Upper lobe of left lung (tissue), 6 donors: ENCODE measurements at regions not wholly inside any gene's neighbourhood (a gene's known extent, or its start where the extent isn't known, plus 50 kb on each side); places are given as distances from the start of the nearest gene placed in this dataset.

Experiments
- ATAC-seq, 2 donors: fragments of 200-7000 bp; cut with Tn5 transposase; one replicate each; pipeline ENCODE4 v1.9.1; 2022; ENCODE audit warnings: mild to moderate bottlenecking in 2 of 2, moderate library complexity in 2 of 2; ENCODE audit not compliant: low FRiP score in 2 of 2
- DNase-seq, 2 donors: peaks; one replicate each; pipeline ENCODE4 v3.0.0-alpha.2; 2019 to 2020
- H3K27ac ChIP-seq, 4 donors: fragments of 200-600 bp; sonication (generic); one replicate each; pipeline ENCODE4 v1.5.1; 2016 to 2019
- H3K27me3 ChIP-seq, 4 donors: fragments of 200-600 bp; sonication (generic); one replicate each; pipeline ENCODE4 v1.5.1; 2017 to 2019
- H3K36me3 ChIP-seq, 4 donors: fragments of 200-600 bp; sonication (generic); one replicate each; pipeline ENCODE4 v1.5.1; 2016 to 2019
- H3K4me1 ChIP-seq, 4 donors: fragments of 200-600 bp; sonication (generic); one replicate each; pipeline ENCODE4 v1.5.1; 2018 to 2019
- H3K4me3 ChIP-seq, 4 donors: fragments of 200-600 bp; sonication (generic); one replicate each; pipeline ENCODE4 v1.5.1; 2017 to 2019; ENCODE audit warnings: mild to moderate bottlenecking in 2 of 4, moderate library complexity in 1 of 4
- H3K9me3 ChIP-seq, 4 donors: fragments of 200-600 bp; sonication (generic); one replicate each; pipeline ENCODE4 v1.5.1; 2018 to 2019
- CTCF ChIP-seq, 6 experiments: fragments of 450-650 bp in 4 of 6; fragments of 200-600 bp in 2 of 6; sonication (generic) in 2 of 6; IDR thresholded peaks; one replicate each; pipeline ENCODE4 v1.5.1; 2016 to 2019; ENCODE audit warnings: antibody characterized with exemption in 6 of 6
- EP300 ChIP-seq, 4 donors: sonication (generic); formaldehyde crosslinking; IDR thresholded peaks; one replicate each; pipeline ENCODE4 v1.5.1; 2017; ENCODE audit warnings: antibody characterized with exemption in 4 of 4, control low read depth in 2 of 4
- POLR2A ChIP-seq, 4 donors: fragments of 450-650 bp; IDR thresholded peaks; one replicate each; pipeline ENCODE4 v1.5.1; 2016 to 2017; ENCODE audit warnings: antibody characterized with exemption in 4 of 4, mild to moderate bottlenecking in 2 of 4
- POLR2AphosphoS5 ChIP-seq, 2 donors: sonication (generic); formaldehyde crosslinking; IDR thresholded peaks; one replicate each; pipeline ENCODE4 v1.5.1; 2017; ENCODE audit warnings: antibody characterized with exemption in 2 of 2
- WGBS, 2 donors: methylation state at CpG; one replicate each; pipeline ENCODE4 v1.1.5; 2017 to 2018; 5-methylcytosine and 5-hydroxymethylcytosine counted together
- donor health status: DM: no; HTN: no; CAD: no; lungs with moderate emphysema.
- donor health status: DM: no; HTN: yes; CAD: no; lungs with severe emphysema.

- H3K27ac ChIP-seq = peak overlapping the region in 1 of 4 donors; percentile 35
- H3K4me3 ChIP-seq = no peak overlapping the region
- no peaks in the 10 kb centered on the region for H3K9me3 ChIP-seq
- no peaks in the 10 kb centered on the region for H3K4me1 ChIP-seq
- H3K27me3 ChIP-seq = no peaks in the 10 kb centered on the region
- 71 to 83% methylated on average over 3 of the region's 3 CpGs for WGBS, 2 donors
- TF ChIP-seq POLR2AphosphoS5 (IDR thresholded peaks at IDR 0.05) (no peak), EP300 (IDR thresholded peaks at IDR 0.05) (no peak), CTCF (IDR thresholded peaks at IDR 0.05) (no peak), POLR2A (IDR thresholded peaks at IDR 0.05) (no peak)
- H3K36me3 ChIP-seq = no peaks in the 10 kb centered on the region
- DNase-seq (no peak), ATAC-seq (no peak)
Observed at GRCh38 chr1:94688646-94689045, 131.5 kb upstream of the SLC44A3 start.

DNA sequence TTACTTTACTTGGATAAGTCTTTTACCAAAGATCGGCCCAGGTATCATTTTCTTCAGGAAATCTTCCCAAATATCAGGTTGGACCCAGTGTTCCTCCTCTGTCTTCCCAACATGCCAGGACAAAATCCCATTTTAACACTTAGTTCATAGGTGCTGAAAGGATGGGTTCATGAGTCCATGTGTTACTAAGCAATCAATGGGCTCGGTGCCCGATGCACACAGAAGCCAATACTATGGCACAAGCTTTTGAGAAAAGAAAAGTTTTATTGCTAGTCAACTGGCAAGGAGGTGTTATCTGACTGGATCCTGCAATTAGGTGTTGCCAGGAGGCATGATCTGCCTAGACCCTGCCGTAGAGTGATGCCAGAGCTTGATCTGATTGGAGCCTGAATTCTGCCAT is 133.3 kb upstream of the SLC44A3 start:
- Histone ChIP-seq H3K27me3 (no peaks in the 10 kb centered on the region), H3K4me1 (no peaks in the 10 kb centered on the region), H3K9me3 (no peaks in the 10 kb centered on the region), H3K27ac (no peak overlapping the region), H3K4me3 (no peak overlapping the region), H3K36me3 (no peaks in the 10 kb centered on the region)
- 94 to 97% methylated on average over 4 of the region's 4 CpGs for WGBS, 2 donors
- DNase-seq (no peak), ATAC-seq (no peak)
- TF ChIP-seq POLR2AphosphoS5 (IDR thresholded peaks at IDR 0.05) (no peak), CTCF (IDR thresholded peaks at IDR 0.05) (no peak), POLR2A (IDR thresholded peaks at IDR 0.05) (no peak), EP300 (IDR thresholded peaks at IDR 0.05) (no peak)

DNA sequence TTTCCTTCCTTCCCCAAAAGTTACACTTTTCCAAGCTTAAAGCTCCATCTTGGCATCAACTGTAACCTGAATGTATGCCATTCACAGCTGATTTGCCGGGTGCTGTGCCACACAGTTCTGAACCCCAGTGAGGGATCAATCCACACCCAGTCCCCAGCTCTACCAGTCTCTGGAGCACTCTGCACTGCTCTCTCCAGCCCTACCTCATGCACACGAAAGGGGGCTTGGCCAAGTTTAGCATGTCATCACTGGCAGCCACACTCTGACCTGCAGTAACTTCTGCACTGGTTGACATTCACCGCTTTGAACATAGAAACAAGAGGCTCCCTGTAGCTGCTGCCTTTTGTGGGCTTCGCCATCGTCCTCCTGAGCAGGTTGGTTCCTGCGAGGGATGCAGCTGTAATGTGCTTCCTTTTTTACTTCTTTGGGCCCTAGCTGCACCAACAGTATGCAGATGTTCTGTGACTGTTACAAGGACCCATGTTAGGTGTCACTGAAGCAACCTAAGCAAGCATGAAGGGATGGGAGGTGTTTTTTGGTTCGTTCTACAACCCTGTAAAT is 135.4 kb upstream of the SLC44A3 start:
- ATAC-seq (peak in 1 of 2 donors; percentile 17), DNase-seq (no peak)
- Histone ChIP-seq H3K36me3 (no peaks in the 10 kb centered on the region), H3K9me3 (no peaks in the 10 kb centered on the region), H3K4me3 (no peak overlapping the region), H3K27ac (no peak overlapping the region), H3K27me3 (no peaks in the 10 kb centered on the region), H3K4me1 (no peaks in the 10 kb centered on the region)
- WGBS, 2 donors = 68 to 86% methylated on average over 7 of the region's 7 CpGs
- TF ChIP-seq EP300 (IDR thresholded peaks at IDR 0.05) (no peak), POLR2A (IDR thresholded peaks at IDR 0.05) (no peak)

DNA sequence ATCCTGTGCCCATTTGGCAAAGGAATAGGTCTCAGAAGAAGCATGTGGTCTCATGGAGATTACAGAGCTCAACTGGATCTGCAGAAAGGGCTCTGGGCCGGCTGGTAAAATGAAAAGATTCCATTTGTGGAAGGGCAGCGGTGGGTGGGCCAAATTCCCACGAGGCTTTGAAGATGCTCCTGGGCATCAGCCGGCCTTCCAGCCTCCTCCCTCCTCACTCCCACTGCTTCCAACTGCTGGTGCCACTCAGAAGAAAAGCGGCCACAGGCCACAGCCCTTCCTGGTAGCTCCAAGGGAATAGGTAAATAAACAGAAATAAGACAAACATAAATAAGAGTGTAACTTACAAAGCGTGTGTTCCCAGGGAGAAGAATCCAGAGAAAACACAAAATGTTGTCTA is 136.3 kb upstream of the SLC44A3 start:
- DNase-seq (no peak), ATAC-seq (no peak)
- H3K27ac ChIP-seq = no peak overlapping the region
- H3K27me3 ChIP-seq = no peaks in the 10 kb centered on the region
- 61 to 74% methylated on average over 6 of the region's 6 CpGs for WGBS, 2 donors
- no peaks in the 10 kb centered on the region for H3K9me3 ChIP-seq
- H3K36me3 ChIP-seq = no peaks in the 10 kb centered on the region
- no peaks in the 10 kb centered on the region for H3K4me1 ChIP-seq
- TF ChIP-seq CTCF (IDR thresholded peaks at IDR 0.05) (no peak), POLR2A (IDR thresholded peaks at IDR 0.05) (no peak), EP300 (IDR thresholded peaks at IDR 0.05) (no peak), POLR2AphosphoS5 (IDR thresholded peaks at IDR 0.05) (no peak)
- no peak overlapping the region for H3K4me3 ChIP-seq

GRCh38 chr1:94680039-94680377 is 138.4 kb upstream of the F3 start:
- Histone ChIP-seq H3K4me3 (no peak overlapping the region), H3K9me3 (no peaks in the 10 kb centered on the region), H3K4me1 (no peaks in the 10 kb centered on the region), H3K27ac (no peak overlapping the region), H3K36me3 (no peaks in the 10 kb centered on the region), H3K27me3 (no peaks in the 10 kb centered on the region)
- DNase-seq (no peak), ATAC-seq (no peak)
- WGBS, 2 donors = 60 to 79% methylated on average over 3 of the region's 3 CpGs
- no peak for TF ChIP-seq POLR2A (IDR thresholded peaks at IDR 0.05)
- no peak for TF ChIP-seq POLR2AphosphoS5 (IDR thresholded peaks at IDR 0.05)
- no peak for TF ChIP-seq CTCF (IDR thresholded peaks at IDR 0.05)
- TF ChIP-seq EP300 (IDR thresholded peaks at IDR 0.05) = no peak
